T1000 (cell line): ENCODE measurements at regions not wholly inside any gene's neighbourhood (a gene's known extent, or its start where the extent isn't known, plus 50 kb on each side); places are given as distances from the start of the nearest gene placed in this dataset.

Experiments used
- DNase-seq: peaks from one replicate; lab custom pipeline; 2025; ENCODE audit warnings: mixed read lengths; lab: John Stamatoyannopoulos, UW

DNA sequence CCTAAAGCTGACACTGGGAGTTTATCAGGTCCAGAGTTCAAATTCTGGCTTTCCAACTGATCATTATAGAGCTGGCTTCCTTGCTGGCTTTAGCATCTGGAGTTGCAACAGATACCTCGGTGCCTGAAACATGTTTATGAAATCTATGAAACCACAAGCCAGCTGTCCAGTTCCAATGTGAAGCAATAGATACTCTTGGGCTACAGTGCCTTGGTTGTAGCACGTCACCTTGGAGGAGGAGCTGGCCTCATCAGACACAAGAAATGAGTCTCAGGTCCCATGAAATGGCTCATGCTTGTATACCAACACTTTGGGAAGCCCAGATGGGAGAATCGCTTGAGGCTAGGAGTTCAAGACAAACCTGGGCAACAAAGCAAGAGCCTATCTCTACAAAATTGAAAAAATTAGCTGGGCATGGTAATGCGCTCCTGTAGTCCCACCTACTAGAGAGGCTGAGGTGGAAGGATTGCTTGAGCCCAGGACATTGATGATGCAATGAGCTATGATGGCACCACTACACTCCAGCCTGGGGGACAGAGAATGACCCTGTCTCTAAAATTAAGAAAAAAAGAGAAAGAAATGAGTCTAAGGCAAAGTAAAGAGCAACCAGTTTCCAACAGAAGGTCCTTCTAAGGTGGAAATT is 132.5 kb upstream of the ZNF648 start:
- no peak for DNase-seq

DNA sequence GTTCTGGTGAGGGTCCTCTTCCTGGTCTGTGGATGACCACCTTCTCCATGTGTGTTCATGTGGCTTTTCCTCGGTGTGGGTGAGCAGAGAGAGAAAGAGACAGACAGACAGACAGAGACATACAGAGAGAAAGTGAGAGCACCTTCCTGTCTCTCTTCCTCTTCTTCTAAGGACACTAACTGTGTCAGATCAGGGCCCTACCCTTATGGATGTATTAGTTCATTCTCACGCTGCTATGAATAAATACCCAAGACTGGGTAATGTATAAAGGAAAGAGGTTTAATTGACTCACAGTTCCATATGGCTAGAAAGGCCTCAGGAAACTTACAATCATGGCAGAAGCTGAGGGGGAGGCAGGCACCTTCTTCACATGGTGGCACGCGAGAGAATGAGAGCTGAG is 131.5 kb upstream of the ZNF648 start:
- DNase-seq, result no peak

DNA sequence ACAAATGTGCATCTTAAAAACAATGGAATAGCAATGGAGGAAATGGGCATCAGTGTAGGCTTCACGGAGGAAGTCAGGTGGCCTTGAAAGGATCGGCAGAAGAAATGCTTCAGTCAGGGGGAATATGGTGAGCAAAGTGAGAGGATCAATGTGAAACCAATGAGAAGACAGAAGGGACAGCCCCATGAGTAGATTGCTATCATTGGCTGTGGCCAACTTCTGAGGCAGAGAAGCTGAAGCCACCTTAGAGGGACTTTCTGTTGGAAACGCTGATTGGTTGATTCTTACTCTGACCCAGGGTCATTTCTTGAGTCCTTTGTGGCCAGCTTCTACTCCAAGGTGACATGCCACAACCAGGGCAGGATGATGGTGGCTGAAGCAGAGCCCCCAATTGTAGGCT is 130.7 kb upstream of the ZNF648 start:
- no peak for DNase-seq

DNA sequence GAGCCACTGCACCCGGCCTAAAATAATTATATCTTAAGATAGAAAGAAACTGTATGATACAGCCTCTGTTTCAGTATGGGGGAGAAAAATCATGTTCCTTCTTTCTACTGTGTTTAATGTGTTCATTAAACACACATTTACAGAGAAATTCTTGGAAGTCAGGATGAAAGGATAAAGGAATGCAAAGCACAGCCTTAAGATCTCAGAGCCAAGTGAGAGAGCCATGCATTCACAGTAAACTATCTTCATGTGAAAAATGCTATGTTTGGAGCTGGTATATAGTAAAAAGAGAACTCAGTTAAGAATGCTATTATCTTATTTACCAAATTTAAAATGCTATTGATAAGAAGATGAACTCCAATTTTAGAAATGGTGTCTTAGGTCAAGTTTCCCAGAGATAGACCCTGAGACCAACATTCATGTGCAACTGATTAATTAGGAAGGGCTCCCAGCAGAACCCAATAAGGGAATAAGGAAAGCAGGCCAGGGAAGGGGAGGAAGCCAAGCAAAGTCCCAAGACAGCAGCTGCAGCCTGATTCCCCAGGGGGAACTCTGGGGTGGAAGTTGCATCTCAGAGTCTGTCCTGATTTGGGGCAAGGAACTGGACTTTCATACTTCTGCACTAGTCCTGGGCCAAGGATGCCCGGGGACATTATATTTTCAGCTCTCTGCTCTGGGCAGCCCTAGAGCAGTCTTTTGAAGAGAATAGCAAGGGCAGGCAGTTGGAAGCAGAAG is 130.0 kb upstream of the ZNF648 start:
- no peak for DNase-seq

DNA sequence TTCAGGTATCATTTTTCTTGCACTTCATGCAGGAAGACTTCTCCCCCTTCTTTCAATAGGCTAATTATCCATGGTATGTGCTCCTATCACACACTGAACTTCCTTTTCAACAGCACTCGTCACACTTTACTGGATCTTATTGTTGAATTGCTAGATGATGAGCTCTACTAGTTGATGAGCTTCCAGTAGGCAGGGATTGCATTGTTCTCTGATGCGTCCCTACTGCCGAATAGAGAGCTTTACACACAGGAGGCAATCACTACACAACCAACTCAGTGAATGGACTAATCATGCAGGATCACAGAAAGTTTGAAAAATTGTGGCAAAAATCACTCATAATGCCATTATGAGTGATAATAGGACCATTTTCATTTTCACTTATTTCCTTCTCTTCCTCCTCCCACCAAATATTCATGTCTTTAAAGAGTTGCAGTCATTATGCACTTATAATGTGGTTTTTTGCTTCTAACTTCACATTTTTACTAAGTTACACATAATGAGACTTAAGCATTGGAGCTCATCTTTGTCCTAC is 128.1 kb upstream of the ZNF648 start:
- DNase-seq, result no peak

DNA sequence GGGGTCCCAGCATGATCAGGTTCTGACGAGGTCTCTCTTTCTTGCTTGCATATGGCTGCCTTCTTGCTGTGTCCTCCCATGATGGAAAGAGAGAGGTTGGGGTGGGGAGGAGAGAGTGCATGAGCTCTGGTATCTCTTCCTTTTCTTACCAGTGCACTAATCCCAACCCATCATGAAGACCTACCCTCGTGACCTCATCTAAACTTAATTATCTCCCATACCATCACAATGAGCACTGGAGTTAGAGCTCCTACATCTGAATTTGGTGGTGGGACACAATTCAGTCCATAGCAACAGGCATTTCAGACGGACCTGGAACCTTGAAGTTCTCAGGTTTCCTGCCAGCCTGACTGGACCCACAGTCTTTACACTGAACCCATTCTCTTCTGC is 125.2 kb upstream of the ZNF648 start:
- no peak for DNase-seq

DNA sequence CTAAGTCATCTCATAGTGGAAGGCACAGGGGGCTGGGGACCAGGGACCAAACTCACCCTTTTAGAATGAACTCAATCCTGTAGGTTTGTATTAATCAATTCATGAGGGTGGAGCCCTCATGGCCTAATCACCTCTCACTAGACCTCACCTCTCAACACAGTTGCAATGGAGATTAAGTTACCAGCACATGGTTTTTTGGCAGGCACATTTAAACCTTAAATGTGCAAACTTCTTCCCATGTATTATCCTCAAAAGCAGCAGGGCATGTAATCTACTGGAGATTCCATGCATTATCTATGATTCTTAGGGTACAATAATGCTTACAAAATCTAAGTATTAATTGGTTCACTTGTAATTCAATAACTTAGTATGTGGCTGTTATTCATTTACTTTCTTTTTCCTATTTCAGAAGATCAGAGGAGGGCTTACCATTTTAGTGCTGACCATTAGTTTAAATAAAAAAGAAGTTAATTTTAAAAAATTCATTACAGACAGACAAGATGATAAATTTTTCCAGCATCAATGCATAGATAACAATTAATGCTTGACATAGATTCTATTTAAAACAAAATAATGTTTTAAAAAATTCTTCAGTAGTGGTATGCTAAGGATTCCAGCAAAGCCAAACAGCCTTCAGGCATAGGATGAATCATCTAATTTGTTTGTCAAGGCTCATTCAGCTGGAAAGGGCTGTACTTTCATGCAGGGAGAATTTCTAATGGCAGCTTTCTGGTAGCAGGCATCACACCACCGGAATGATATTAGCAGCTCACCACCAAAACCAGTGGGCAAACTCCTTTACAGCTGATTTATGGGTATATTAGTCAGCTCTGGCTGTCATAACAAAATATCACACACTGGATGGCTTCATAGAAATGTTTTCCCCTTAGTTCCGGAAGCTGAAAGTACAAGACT is 124.6 kb upstream of the ZNF648 start:
- DNase-seq, result peak; percentile 45

DNA sequence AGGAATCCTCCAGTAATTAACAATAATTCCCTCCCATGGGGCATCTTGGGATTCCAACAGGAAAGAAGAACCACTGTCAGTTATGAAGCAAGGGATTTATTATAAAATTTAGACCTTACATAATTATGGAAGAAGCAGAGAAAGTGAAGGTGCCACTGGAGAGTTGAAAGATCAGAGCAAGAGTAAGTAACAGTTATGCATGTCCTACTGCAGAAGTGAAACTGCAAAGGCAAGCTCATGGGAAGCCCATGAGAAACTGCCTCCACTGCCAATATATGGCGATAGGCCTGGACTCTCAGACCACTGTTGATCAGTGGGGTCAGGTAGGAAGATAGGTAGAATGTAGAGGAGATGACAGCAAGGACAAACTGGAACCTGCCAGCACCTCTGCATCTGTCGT is 123.6 kb upstream of the ZNF648 start:
- DNase-seq, result no peak

DNA sequence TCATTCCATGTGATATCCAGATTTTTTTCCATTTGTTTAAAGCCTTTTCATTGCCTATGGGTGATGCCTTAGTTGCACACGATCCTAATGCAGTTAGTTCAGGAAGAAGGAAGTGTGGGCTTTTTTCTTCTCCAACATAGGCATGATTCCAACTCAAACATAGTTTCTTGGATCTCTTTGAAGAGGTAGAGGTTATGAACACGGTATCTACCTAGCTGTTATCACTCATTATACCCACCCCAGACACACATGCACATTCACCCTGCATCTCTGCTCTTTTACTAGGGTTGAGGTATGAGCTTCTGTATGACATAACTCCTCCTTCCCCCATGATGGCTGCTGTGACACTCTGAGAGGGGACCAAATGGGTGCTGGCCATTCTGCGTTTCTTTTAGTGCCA is 122.1 kb upstream of the ZNF648 start:
- DNase-seq, result no peak

DNA sequence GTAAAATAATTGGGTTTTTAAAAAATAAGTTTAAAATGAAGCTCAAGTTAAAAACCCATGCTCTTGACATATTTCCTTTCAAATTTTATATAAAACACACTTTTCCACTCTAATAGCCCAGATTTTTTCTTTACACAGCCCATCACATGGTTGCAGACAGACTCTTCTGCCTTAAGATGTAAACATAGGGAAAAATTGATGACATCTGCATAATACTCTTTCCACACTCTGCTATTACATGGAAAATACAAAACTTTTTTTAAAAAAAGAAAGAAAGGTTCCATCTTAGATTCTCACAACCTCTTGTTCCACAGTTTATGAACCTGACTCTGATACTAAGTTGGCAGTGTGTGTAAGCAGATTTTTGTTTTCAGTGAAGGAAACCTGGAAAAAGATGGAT is 120.8 kb upstream of the ZNF648 start:
- DNase-seq, result no peak

DNA sequence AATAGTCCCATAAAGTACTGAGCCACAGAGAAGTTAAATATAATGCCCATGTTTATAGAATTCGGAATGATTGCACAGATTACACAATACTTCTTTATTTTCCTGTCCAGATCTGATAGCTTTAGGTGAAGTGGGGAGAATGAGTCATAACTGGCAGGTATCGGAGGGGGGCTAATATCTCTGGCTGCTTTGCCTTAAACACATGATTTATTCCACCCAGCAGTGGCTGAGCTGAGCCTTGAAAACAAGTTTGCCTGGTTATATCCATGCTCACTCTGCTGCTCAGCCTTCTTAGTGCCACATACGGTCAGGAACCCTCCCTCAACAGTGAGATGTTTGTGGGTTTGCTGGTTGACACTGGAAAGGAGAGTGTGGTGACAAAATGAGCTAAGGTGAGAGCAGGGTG is 119.7 kb upstream of the ZNF648 start:
- no peak for DNase-seq

DNA sequence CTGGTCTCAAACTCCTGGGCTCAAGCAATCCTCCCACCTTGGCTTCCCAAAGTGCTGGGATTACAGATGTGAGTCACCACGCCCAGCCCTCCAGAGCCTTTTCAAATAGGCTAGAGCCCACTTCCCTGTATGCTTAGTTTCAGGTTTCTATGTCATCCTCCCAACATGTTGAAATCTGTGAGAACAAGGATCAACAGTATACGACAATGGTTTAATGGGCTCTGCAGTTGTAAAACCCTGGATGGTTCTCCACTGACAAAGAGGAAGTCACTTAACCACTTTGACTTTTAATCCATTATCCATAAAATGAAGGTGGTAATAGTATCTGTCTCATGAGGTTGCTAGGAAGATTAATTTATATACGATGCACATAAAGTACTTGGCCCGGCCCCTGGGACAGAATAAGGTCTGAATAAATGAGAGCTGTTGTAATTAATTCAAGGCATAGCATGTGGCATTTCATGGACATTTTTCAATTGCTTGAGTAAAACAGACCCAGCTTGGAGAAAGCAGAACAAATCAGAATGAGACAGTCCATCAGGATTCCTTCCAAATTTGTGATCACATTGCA is 113.9 kb upstream of the ZNF648 start:
- no peak for DNase-seq

DNA sequence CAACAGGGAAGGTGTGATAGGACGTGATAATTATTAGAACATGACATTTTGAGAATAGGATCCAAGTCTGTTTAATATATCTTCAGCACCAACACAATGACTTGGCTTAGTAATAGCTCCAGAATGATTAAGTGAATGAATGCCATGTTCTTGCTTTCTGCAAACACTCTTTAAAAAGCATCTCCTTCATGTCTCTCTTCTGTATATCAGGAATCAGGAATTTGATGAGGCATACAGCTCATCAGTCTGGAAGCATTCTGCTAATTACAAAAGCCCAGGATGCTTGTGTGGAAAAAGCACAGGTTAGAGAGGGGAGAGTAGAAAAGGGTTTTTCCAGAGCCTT is 113.0 kb upstream of the ZNF648 start:
- no peak for DNase-seq

DNA sequence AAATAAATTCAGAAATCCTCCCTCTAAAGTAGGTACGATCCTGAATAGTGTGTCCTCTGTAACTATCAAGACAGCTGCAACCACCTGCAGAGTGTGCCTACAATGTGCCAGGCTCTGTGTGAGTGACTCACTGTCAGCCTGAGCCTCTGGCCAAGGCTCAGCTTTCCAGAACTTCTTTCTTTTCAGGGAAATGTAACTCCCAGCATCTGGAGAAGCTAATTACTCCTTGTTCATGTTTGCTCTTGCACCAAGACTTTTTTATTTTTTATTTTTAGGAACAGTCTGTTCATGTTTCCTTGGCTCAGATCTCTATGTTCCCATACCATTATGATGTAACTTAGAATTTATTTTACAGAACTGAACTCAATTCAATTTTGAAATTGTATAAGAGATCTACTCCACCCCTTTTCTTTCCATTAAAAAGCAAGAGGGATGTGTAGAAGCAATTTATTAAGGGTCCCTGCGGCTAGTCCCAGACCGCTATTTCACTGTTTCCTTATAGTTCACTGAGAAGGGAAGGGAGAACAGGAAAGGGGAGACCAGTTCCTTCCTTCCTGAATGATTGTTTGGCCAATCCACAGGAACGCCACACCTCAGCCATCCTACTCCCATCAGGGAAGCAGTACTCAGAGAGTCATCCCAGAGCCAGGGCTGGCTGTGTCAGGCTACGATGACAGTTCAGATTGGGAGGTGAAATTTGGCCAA is 112.4 kb upstream of the ZNF648 start:
- no peak for DNase-seq

DNA sequence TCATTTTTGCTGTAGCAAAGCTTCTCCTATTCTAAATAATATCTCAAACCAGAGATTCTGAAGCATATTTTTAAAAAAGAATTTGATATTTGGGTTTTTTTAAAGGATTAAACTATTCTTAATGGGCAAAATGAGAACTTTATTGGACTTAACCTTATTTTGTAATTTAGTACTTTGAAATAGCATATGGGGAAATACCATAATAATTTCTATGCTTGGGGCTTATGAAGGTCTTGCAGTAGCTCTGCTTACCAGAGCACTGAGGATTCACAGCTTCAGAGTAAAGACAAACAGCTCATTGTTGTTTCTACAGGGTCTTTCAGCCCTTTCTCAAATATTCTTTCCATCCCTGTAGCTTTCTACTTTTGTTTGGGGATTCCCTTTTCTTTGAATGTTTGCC is 111.2 kb upstream of the ZNF648 start:
- DNase-seq, result no peak

DNA sequence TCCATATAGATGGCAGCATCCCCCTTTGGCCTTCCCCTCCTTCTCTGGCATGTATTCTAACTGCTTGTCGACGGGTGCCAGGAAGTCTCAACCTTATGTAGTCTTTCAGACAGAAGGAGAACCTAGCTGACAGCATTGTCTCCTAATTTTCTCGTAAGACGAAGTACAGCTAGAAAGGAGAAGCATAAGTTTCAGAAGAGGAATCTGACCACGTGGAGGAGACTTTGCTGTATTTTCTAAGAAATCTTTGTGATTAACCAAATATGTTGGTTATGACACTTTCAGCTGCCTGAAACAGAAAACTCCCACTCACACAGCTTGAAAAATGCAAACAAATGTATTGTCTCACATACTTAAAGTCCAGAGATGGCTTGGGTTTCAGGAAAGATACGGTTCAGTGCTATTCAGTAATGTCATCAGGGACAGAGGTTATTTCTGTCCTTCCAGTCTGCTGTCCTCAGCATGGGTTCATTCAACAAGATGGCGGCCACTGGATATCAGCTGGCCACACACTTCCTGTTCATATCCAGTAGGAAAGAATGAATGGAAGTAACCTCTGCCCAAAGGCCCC is 109.5 kb upstream of the ZNF648 start:
- no peak for DNase-seq

DNA sequence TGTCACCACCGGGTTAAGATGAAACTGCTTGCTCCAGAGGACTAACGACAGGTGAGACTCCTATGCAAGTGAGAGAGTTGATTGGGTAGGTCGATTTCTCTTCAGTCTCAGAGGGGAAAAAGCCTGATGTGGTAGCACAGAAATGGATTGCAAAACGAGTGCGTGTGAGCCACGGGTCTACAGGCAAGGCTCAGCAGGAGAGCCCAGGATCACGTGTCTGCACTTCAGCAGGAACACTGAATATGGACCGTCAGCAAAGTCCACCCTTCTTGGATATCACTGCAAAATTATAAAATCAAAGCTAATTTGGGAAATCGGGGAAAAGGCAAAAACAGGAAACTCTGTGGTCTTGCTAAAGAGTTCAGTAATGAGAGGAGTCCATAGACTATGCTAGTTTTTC is 107.7 kb upstream of the ZNF648 start:
- DNase-seq, result no peak

DNA sequence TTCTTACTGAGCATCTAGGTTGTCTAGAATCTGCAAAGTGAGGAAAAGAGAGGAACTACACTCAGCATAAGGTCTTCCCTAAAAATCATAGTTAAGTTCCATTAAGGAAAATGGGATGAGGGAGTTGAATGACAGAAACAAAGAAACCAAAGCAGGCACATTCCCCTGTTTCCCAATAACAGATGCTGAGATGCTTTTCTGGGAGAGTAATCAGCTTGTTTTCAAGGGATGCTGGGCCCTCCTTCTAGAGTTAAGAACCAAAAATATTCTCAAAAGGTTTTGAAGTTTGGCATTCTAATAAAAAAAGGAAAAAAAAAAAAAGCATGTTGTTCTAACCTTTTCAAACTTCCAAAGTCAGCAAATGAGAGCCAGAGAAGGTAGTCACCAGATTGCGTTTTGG is 105.2 kb upstream of the ZNF648 start:
- DNase-seq, result no peak

DNA sequence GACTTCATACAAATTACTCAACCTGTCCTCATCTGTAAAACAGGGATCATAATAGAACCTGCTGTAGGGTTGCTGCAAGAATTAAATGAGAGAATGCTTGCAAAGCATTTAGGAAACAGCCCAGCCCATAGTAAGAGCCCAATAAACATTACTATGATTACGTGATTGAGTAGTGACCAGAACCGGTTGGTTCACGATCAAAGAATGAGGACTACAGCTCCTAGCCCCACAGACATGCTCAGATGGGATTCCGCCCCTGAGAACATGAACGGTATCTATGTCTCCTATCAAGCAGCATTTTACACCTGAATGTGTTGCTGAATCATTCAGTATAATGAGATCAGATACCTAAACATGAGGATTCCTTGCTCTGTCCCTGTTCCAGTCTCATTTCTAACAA is 104.8 kb upstream of the ZNF648 start:
- no peak for DNase-seq

DNA sequence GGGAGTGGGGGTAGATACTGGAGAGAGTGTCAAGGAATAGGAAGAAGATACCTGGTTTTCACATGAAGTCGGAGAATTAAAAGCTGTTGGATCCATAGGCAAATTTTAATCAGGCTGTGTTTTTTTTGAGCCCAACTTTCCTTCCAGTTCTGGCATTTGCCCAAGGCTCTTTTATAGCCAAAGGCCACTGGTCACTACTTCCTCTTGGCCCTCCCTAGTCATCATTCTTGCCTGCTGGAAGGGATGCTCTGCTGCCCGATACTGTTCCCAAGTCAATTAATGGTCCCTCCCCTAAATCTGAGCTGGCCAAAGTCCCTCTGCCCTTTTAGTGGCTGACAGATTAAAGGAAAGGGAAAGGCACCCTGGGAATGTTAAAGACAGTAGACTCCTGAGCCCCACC is 102.8 kb upstream of the ZNF648 start:
- DNase-seq, result no peak

DNA sequence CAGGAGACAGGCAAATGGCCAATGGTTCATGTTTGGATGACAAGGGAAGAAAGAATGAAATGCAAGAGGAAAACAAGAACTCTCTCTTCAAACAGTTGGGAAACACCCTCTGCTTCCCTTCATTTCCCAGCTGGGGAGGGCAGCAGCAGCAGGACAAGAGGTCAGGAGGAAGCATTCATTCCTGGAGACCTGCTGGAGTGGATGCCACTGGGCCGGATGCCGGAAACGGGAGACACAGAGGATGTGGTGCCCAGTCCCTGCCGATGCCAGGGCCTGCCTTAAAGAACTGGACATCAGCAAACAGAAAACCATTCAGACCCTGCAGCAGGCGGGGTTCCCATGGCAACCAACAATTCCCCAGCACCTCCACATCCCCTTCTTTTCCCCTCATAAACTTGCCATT is 102.3 kb upstream of the ZNF648 start:
- DNase-seq, result no peak

DNA sequence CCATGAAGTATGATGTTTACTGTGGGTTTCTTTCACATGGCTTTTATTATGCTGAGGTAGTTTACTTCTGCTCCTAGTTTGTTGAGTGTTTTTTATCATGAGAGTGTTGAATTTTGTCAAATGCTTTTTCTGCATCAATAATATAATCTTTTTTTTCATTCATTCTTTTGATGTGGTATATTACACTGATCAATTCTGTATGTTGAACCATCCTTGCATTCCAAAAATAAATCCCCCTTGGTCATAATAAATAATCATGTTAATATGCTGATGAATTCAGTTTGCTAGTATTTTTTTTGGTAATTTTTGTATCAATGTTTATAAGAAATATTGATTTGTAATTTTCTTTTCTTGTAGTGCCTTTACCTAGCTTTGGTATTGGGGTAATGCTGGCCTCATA is 97.9 kb upstream of the ZNF648 start:
- no peak for DNase-seq
